ENCODE measurements at regions not wholly inside any gene's neighbourhood (a gene's known extent, or its start where the extent isn't known, plus 50 kb on each side); places are given as distances from the start of the nearest gene placed in this dataset.

GRCh38 chr5:104498281-104498680 is 935.7 kb upstream of the NUDT12 start:
- Histone ChIP-seq H2BK20ac (ENCODE audit: low read depth, low read length, poor library complexity, severe bottlenecking) (no peak overlapping the region), H3K9me3 (ENCODE audit: control insufficient read depth, low read depth, low read length) (no peaks in the 10 kb centered on the region), H2AK5ac (ENCODE audit: insufficient read length, low read length) (no peak overlapping the region), H3K4ac (ENCODE audit: low read depth, low read length) (no peak overlapping the region), H4K5ac (ENCODE audit: insufficient read length, low read depth, low read length) (no peak overlapping the region), H2AFZ (ENCODE audit: low read length) (no peak overlapping the region), H3K23ac (ENCODE audit: insufficient read length, low read depth, low read length) (no peak overlapping the region), H3K4me1 (ENCODE audit: insufficient read depth, low read length) (no peaks in the 10 kb centered on the region; the same call in 1 of the 2 replicates), H3K23me2 (ENCODE audit: insufficient read length, low read depth, low read length, poor library complexity, severe bottlenecking) (no peaks in the 10 kb centered on the region), H3K18ac (ENCODE audit: insufficient read length, low read depth, low read length) (no peak overlapping the region), H3K14ac (ENCODE audit: insufficient read depth, low read length) (no peak overlapping the region), H3K79me1 (ENCODE audit: insufficient read depth, low read depth, low read length, poor library complexity, severe bottlenecking) (no peaks in the 10 kb centered on the region), H3K56ac (ENCODE audit: insufficient read length, low read depth, low read length) (no peak overlapping the region), H3K4me2 (ENCODE audit: insufficient read depth, insufficient read length, low read length) (no peak overlapping the region), H3K27ac (ENCODE audit: insufficient read length, low read depth, low read length) (no peak overlapping the region), H2BK120ac (ENCODE audit: low read depth, low read length, poor library complexity, severe bottlenecking) (no peak overlapping the region), H3T11ph (ENCODE audit: low read length) (no peak overlapping the region), H4K8ac (replicated peaks; ENCODE audit: insufficient read length, low read depth, low read length) (no peak overlapping the region), H4K20me1 (ENCODE audit: control insufficient read depth, insufficient read depth, insufficient read length) (no peaks in the 10 kb centered on the region), H3K79me2 (ENCODE audit: insufficient read depth, low read length) (no peaks in the 10 kb centered on the region), H2BK5ac (ENCODE audit: insufficient read length, low read length) (no peak overlapping the region), H3K27me3 (ENCODE audit: insufficient read depth, low read length) (no peaks in the 10 kb centered on the region), H4K91ac (ENCODE audit: insufficient read length, low read depth, low read length) (no peak overlapping the region), H3K9ac (ENCODE audit: extremely low read depth, insufficient read length, low read length) (no peak overlapping the region), H2BK12ac (ENCODE audit: insufficient read length, low read depth, low read length) (no peak overlapping the region), H2BK15ac (ENCODE audit: low read depth, low read length) (no peak overlapping the region)
- no peak overlapping the region for H3K4me3 Mint-ChIP-seq
- H3K27me3 Mint-ChIP-seq (ENCODE audit: low read depth): no peaks in the 10 kb centered on the region
- WGBS (ENCODE audit: extremely low coverage, insufficient read length, low lambda C conversion rate): no CpG with 5 or more reads among the region's 1 CpG
- no peak for DNase-seq
- no peaks in the 10 kb centered on the region for H3K36me3 Mint-ChIP-seq (ENCODE audit: insufficient read depth in 1 of 3, low read depth in 3 of 3)
- TF ChIP-seq CTCF (conservative IDR thresholded peaks at IDR 0.05): no peak
- H3K9me3 Mint-ChIP-seq: no peaks in the 10 kb centered on the region
- peaks cover 17% of the 10 kb centered on the region in 2 experiments for H3K4me1 Mint-ChIP-seq
- 0 out of 7 replicates have a peak overlapping the region, but pooled peaks of 1 of the 3 experiments have one; percentile 63 for H3K27ac Mint-ChIP-seq
